Stomach (tissue), 8 donors: ENCODE measurements at regions not wholly inside any gene's neighbourhood (a gene's known extent, or its start where the extent isn't known, plus 50 kb on each side); places are given as distances from the start of the nearest gene placed in this dataset.

ENCODE experiments used
- DNase-seq, 2 donors: peaks; one replicate each; pipeline versions ENCODE4 v3.0.0 to v3.0.0-alpha.2; 2013 to 2019
- H3K27ac ChIP-seq, 5 donors: fragments of 200-600 bp in 4 of 5; sonication (generic) in 4 of 5; one replicate each; pipeline ENCODE4 v1.5.1; 2013 to 2019; ENCODE audit warnings: mild to moderate bottlenecking in 1 of 5, moderate library complexity in 1 of 5
- H3K27me3 ChIP-seq, 3 donors: fragments of 200-600 bp; sonication (generic); one replicate each; pipeline ENCODE4 v1.5.1; 2017 to 2019; ENCODE audit warnings: mixed run types in 1 of 3
- H3K36me3 ChIP-seq, 4 donors: fragments of 200-600 bp; sonication (generic); 1 replicate in 3 of 4; 2 replicates in 1 of 4; pipeline ENCODE4 v1.5.1; 2016 to 2019
- H3K4me1 ChIP-seq, 4 donors: fragments of 200-600 bp; sonication (generic); one replicate each; pipeline ENCODE4 v1.5.1; 2016 to 2019
- H3K4me3 ChIP-seq, 4 donors: fragments of 200-600 bp; sonication (generic) in 3 of 4; one replicate each; pipeline ENCODE4 v1.5.1; 2016 to 2019; ENCODE audit warnings: mild to moderate bottlenecking in 1 of 4
- H3K9me3 ChIP-seq, 4 donors: fragments of 200-600 bp; sonication (generic); one replicate each; pipeline ENCODE4 v1.5.1; 2016 to 2019
- EP300 ChIP-seq: sonication (generic); formaldehyde crosslinking; IDR thresholded peaks from one replicate; pipeline ENCODE4 v1.6.1; 2017; ENCODE audit warnings: antibody characterized with exemption
- POLR2A ChIP-seq, 4 donors: fragments of 450-650 bp; IDR thresholded peaks; one replicate each; pipeline ENCODE4 v1.6.1; 2016; ENCODE audit warnings: antibody characterized with exemption in 4 of 4, control low read depth in 2 of 4, mild to moderate bottlenecking in 1 of 4, moderate library complexity in 1 of 4
- POLR2AphosphoS5 ChIP-seq, 3 donors: sonication (generic); formaldehyde crosslinking; IDR thresholded peaks; one replicate each; pipeline ENCODE4 v1.6.1; 2016; ENCODE audit warnings: antibody characterized with exemption in 3 of 3
- WGBS, 5 donors: extraction: QIAGEN DNeasy Blood & Tissue Kit in 3 of 5; methylation state at CpG; one replicate each; pipeline versions ENCODE4 v1.1.5 to v1.1.7; 2013 to 2018; 5-methylcytosine and 5-hydroxymethylcytosine counted together
- intact Hi-C: fragments of 100-400 bp; cut with DNase I; formaldehyde crosslinking; loops from one replicate; pipeline ENCODE4 v1.15.1; 2023; ENCODE audit warnings: low total_unique reads
- TF ChIP-seq, protein P1 (sequence below), 7 experiments: fragments of 450-650 bp in 4 of 7; fragments of 200-600 bp in 3 of 7; sonication (generic) in 3 of 7; IDR thresholded peaks; one replicate each; pipeline ENCODE4 v1.5.1; 2016 to 2019; ENCODE audit warnings: antibody characterized with exemption in 7 of 7, control low read depth in 2 of 7, mild to moderate bottlenecking in 1 of 7
- donor health status: healthy with polysubstance abuse.
- donor health status: Bipolar disorder and iron deficiency.
- donor health status: healthy.

DNA sequence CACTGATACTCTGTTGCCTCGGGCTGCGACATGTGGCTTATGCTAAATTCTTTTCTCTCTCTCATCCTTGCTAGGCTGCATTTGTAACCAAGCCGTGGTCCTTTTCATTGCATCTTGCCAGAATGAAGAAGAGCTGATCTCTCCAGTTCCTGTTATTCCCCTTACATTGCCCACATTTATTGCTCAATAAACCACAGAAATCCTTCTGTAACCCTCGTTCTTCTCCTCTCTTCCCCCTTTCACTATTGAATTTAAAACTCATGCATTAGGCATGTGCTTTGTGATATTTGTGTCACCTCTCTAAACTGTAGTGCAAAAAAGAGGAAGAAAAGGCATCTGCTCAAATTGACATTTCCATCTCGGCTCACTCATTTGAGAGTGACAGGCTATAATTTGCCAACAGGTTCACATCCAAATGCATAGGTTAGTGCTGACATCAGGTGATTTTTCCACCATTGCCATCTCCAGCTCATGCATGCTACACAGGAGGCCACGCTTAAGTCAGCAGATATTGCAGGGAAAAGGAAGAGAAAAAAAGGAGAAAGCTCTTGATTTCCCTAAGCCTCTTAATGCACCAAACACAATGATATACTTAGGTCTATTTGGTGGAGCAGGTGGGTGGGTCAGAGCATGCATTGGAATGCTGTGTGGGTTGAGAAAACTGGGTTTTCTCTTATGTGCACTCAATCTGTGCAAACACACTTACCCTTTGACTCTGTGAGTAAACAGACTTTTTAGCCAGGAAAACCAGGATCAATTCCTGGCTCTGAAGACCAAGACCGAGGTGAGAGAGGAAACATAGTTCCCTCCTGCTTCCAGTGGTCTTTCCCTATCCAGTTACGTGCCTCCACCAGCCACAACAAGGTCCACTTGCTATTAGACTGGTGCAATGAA lies 642.7 kb downstream of the HS3ST4 start:
- WGBS, 5 donors: 28 to 42% (median 29%) methylated on average over 8 of the region's 8 CpGs
- DNase-seq: no peak
- H3K4me1 ChIP-seq: peaks cover 0 to 11% (median 3%) of the 10 kb centered on the region in 4 donors
- no peak overlapping the region for H3K27ac ChIP-seq
- TF ChIP-seq EP300: no peak
- TF ChIP-seq, protein P1, sequence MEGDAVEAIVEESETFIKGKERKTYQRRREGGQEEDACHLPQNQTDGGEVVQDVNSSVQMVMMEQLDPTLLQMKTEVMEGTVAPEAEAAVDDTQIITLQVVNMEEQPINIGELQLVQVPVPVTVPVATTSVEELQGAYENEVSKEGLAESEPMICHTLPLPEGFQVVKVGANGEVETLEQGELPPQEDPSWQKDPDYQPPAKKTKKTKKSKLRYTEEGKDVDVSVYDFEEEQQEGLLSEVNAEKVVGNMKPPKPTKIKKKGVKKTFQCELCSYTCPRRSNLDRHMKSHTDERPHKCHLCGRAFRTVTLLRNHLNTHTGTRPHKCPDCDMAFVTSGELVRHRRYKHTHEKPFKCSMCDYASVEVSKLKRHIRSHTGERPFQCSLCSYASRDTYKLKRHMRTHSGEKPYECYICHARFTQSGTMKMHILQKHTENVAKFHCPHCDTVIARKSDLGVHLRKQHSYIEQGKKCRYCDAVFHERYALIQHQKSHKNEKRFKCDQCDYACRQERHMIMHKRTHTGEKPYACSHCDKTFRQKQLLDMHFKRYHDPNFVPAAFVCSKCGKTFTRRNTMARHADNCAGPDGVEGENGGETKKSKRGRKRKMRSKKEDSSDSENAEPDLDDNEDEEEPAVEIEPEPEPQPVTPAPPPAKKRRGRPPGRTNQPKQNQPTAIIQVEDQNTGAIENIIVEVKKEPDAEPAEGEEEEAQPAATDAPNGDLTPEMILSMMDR (IDR thresholded peaks at IDR 0.05): no peak
- TF ChIP-seq POLR2A (IDR thresholded peaks at IDR 0.05): no peak
- no peak for TF ChIP-seq POLR2AphosphoS5 (IDR thresholded peaks at IDR 0.05)
- H3K4me3 ChIP-seq: no peak overlapping the region
- H3K9me3 ChIP-seq: peaks cover 0 to 2% (median under 1%) of the 10 kb centered on the region in 4 donors
- no peaks in the 10 kb centered on the region for H3K36me3 ChIP-seq
- intact Hi-C loops: no loop called here
- no peaks in the 10 kb centered on the region for H3K27me3 ChIP-seq

DNA sequence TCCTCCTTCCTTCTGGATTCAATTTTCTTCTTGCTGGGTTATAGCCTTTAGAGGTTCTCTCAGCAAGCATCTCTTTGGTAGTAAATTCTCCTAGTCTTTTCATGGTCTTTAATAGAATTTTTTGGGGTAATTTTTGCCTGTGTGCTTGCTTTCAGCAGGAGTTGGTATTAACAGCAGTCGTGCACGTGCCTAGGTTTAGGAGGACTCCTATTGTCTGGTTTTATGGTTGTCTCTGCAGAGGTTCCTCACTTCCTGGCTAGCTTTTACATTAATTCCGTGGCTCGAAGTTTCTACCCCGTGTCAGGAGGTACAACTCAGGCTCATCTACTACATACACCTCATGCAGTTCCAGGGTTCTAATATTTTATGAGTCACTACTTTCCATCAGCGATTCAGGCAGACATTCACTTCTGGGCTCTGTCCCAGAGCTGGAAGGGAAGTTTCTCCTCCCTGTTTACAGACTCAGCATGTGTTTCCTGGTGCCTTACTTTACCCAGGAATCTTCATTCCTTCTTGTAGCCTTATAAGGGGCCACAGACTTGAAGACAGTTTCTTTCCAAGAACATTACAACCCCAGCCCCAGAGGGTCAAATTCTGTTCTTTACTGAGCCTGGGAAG lies 643.6 kb downstream of the HS3ST4 start:
- H3K27ac ChIP-seq: no peak overlapping the region

DNA sequence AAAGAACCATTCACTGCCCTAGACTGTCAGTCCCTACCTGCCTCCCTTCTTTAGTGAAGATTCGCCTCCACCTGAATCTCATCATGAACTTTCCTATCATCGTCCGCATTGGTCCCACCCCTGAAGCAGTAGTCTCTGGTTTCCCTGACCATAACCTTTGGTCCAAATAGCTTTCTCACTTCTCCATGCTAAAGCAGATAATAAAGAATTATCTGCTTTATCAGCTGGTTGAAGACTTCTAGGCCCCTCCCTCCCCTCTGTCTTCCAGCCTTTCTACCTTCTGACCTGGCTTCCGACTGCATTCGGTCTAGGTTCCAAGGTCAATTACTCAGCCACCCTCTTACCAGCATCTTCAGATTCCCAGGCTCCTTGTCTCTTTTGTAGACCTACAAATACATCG lies 650.9 kb downstream of the HS3ST4 start:
- 89 to 96% (median 91%) methylated on average over 6 of the region's 6 CpGs for WGBS, 5 donors
- Histone ChIP-seq H3K36me3 (no peaks in the 10 kb centered on the region), H3K27me3 (no peaks in the 10 kb centered on the region), H3K4me3 (no peak overlapping the region), H3K9me3 (no peaks in the 10 kb centered on the region), H3K4me1 (no peaks in the 10 kb centered on the region), H3K27ac (no peak overlapping the region)
- intact Hi-C loops: no loop called here
- no peak for DNase-seq
- TF ChIP-seq EP300: no peak
- TF ChIP-seq, protein P1 (IDR thresholded peaks at IDR 0.05): no peak
- no peak for TF ChIP-seq POLR2A (IDR thresholded peaks at IDR 0.05)
- no peak for TF ChIP-seq POLR2AphosphoS5 (IDR thresholded peaks at IDR 0.05)

More for the DNA sequence above, 643.6 kb downstream of the HS3ST4 start:
- no peaks in the 10 kb centered on the region for H3K9me3 ChIP-seq
- H3K36me3 ChIP-seq: no peaks in the 10 kb centered on the region
- no peak overlapping the region for H3K4me3 ChIP-seq
- no peaks in the 10 kb centered on the region for H3K27me3 ChIP-seq
- WGBS, 5 donors: 65 to 74% (median 72%) methylated on average over 6 of the region's 6 CpGs
- TF ChIP-seq EP300: no peak
- TF ChIP-seq, protein P1 (IDR thresholded peaks at IDR 0.05): no peak
- no peak for DNase-seq
- peaks cover 0 to 11% (median 3%) of the 10 kb centered on the region in 4 donors for H3K4me1 ChIP-seq
- intact Hi-C loops: no loop called here

DNA sequence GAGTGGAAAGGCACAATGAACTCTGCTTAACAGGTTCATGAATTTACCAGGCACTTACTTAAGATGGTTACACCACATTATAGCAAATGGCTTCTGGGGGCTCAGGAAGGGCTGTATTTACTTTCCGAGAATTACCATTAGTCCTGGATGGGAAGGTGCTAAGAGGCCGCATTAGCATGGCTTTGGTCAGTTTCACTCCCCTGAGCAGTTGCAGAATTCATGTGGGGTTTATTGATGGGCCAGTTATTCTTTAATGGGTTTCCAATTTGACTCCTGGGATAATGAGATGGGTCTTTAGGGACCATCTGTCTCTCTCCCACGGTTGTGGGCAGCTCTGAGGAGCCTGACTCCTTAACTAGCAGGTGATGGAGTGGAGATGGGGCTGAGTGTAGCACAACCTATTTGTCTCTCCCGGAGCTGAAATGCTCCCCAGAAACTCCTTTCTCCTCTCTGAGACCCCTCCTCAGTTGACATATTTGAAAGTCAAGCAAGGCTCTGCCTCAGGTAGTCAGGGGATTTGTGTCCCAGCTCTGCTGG lies 652.5 kb downstream of the HS3ST4 start:
- TF ChIP-seq, protein P1 (IDR thresholded peaks at IDR 0.05): no peak
- TF ChIP-seq EP300: no peak
- no peak for TF ChIP-seq POLR2A (IDR thresholded peaks at IDR 0.05)
- TF ChIP-seq POLR2AphosphoS5 (IDR thresholded peaks at IDR 0.05): no peak
- 60 to 72% (median 66%) methylated on average over 4 of the region's 4 CpGs for WGBS, 5 donors

More for the DNA sequence above, 652.5 kb downstream of the HS3ST4 start:
- intact Hi-C loops: no loop called here
- Histone ChIP-seq H3K27ac (no peak overlapping the region), H3K4me3 (no peak overlapping the region), H3K4me1 (no peaks in the 10 kb centered on the region), H3K36me3 (no peaks in the 10 kb centered on the region), H3K9me3 (no peaks in the 10 kb centered on the region), H3K27me3 (no peaks in the 10 kb centered on the region)
- no peak for DNase-seq
